Left ventricle myocardium inferior (tissue), 1 donor: ENCODE measurements at regions not wholly inside any gene's neighbourhood (a gene's known extent, or its start where the extent isn't known, plus 50 kb on each side); places are given as distances from the start of the nearest gene placed in this dataset.

ENCODE experiments used
- DNase-seq: peaks from one replicate; pipeline ENCODE4 v3.0.0-alpha.2; 2020
- H3K27ac ChIP-seq: fragments of 200-600 bp; replicated peaks from 2 replicates; pipeline ENCODE4 v1.8.0; 2021
- H3K27me3 ChIP-seq: fragments of 200-600 bp; 2 replicates; pipeline ENCODE4 v1.8.0; 2021; ENCODE audit warnings: low read depth
- H3K36me3 ChIP-seq: fragments of 200-600 bp; 2 replicates; pipeline ENCODE4 v1.8.0; 2021
- H3K4me1 ChIP-seq: fragments of 200-600 bp; 2 replicates; pipeline ENCODE4 v1.8.0; 2021
- H3K4me3 ChIP-seq: fragments of 200-600 bp; 2 replicates; pipeline ENCODE4 v1.8.0; 2021; ENCODE audit warnings: mild to moderate bottlenecking, moderate library complexity
- H3K9me3 ChIP-seq: fragments of 200-600 bp; replicated peaks from 2 replicates; pipeline ENCODE4 v1.8.0; 2021
- intact Hi-C: fragments of 100-400 bp; cut with micrococcal nuclease; formaldehyde crosslinking; loops from one replicate; pipeline ENCODE4 v1.11.0; 2022
- TF ChIP-seq, protein P1 (sequence below): fragments of 200-600 bp; IDR thresholded peaks from 2 replicates; pipeline ENCODE4 v1.8.0; 2021; ENCODE audit warnings: antibody characterized with exemption, mild to moderate bottlenecking, borderline replicate concordance
- donor health status: DM: no; HTN: yes; CAD: no; lungs with severe emphysema.

DNA sequence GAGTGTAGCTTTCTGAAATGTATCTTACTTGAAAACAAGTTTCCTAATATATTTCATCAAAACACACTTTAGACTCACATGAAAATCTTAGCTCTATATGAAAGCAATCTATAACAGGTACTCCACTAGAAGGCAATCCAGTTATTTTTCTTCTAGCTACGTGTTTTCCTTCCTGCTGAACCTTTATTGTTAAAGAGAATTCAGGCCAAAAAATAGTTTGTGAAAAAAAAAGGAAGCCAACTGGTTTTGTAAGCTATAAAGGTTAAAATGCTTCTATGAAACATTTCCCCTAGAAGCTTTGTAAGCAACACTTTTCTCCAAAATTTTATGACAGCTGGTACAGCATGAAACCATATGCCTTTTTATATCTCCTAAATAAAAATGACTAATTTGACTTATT, 304.7 kb upstream of the DIAPH2 start:
- Histone ChIP-seq H3K36me3 (no peaks in the 10 kb centered on the region), H3K9me3 (no peaks in the 10 kb centered on the region), H3K4me3 (no peak overlapping the region), H3K4me1 (no peaks in the 10 kb centered on the region), H3K27me3 (no peaks in the 10 kb centered on the region), H3K27ac (no peak overlapping the region)
- TF ChIP-seq, protein P1, sequence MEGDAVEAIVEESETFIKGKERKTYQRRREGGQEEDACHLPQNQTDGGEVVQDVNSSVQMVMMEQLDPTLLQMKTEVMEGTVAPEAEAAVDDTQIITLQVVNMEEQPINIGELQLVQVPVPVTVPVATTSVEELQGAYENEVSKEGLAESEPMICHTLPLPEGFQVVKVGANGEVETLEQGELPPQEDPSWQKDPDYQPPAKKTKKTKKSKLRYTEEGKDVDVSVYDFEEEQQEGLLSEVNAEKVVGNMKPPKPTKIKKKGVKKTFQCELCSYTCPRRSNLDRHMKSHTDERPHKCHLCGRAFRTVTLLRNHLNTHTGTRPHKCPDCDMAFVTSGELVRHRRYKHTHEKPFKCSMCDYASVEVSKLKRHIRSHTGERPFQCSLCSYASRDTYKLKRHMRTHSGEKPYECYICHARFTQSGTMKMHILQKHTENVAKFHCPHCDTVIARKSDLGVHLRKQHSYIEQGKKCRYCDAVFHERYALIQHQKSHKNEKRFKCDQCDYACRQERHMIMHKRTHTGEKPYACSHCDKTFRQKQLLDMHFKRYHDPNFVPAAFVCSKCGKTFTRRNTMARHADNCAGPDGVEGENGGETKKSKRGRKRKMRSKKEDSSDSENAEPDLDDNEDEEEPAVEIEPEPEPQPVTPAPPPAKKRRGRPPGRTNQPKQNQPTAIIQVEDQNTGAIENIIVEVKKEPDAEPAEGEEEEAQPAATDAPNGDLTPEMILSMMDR, result no peak
- no peak for DNase-seq
- intact Hi-C loops, result no loop called here

DNA sequence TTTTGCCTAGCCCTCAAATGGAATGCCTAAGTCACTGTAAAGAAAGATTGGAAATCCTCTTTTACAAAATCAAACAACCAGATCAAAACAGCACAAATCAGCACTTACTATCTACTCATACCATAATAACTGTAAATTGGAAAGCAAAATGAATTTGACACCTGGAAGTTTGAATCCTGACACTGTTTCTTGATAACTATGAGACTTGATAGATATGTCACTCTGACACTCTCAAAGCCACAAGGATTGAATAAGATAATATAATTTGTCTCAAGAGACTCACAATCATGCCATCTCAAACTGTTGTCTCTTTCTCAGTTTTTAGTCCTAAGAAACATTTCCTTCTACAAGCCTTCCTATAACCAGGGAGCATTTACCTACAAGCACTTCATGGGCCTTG, 302.6 kb upstream of the DIAPH2 start:
- Histone ChIP-seq H3K27ac (no peak overlapping the region), H3K9me3 (no peaks in the 10 kb centered on the region), H3K4me1 (no peaks in the 10 kb centered on the region), H3K27me3 (no peaks in the 10 kb centered on the region), H3K4me3 (no peak overlapping the region), H3K36me3 (no peaks in the 10 kb centered on the region)
- DNase-seq, result no peak
- intact Hi-C loops, result no loop called here
- TF ChIP-seq, protein P1, result no peak

DNA sequence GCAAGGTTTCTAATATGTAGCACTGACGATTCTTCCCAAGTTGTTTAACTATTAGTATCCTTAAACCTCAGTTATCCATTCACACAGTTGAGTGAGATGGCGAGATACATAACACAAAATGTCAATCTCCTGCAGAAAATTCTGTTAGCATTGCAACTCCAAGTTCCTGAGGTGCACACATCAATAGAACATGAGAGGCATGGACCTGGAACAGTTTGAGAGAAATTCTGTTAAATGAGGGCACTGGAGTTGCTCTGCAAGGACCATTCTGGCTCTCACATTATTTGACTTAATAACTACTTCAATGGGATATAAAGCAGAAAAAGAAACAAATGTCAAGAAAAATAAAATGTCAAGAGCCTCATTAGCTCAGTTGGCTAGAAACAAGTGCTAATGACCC, 301.2 kb upstream of the DIAPH2 start:
- TF ChIP-seq, protein P1, result no peak
- no peaks in the 10 kb centered on the region for H3K36me3 ChIP-seq
- H3K9me3 ChIP-seq, result no peaks in the 10 kb centered on the region
- no peak for DNase-seq
- H3K27me3 ChIP-seq, result no peaks in the 10 kb centered on the region
- no peak overlapping the region for H3K4me3 ChIP-seq
- H3K27ac ChIP-seq, result no peak overlapping the region
- no peaks in the 10 kb centered on the region for H3K4me1 ChIP-seq
- intact Hi-C loops, result no loop called here

DNA sequence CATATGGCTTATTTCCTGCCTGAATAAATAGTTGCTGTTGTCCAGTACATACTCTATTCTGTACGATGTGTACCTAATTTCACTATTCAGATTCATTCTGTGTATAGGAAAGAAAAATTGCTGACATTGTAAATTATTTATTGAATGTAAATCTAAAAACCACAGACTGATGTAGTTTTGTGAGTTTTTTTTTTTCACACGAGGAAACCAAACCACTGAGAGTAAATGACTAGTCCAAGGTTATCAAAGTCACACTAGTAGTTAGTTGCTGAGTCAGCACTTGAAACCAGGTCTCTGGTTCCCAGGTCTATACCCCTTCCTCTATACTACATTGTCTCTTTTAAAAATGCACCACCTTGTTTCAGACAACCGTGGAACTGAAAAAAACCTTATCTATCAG, 298.3 kb upstream of the DIAPH2 start:
- intact Hi-C loops, result no loop called here
- Histone ChIP-seq H3K27ac (no peak overlapping the region), H3K9me3 (no peaks in the 10 kb centered on the region), H3K4me1 (no peaks in the 10 kb centered on the region), H3K27me3 (no peaks in the 10 kb centered on the region), H3K4me3 (no peak overlapping the region), H3K36me3 (no peaks in the 10 kb centered on the region)
- TF ChIP-seq, protein P1, result no peak
- DNase-seq, result no peak

DNA sequence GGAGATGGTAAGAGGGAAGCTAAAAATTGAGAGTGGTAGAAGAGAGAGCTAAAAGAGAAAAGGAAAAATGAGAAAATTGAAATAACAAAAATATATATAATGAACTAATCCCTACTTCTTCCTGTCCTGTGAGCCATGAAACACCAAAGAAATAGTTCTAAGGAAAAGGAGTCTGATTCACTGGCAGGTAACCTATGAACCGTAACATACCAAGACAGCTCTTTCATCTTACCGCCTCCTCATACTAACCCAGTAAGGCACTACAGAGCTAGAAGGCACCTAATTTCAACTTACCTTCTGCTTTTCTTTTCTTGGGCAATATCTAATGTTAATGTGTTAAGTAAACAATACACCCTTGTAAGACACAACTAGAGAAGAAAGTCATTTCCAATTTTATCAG, 297.7 kb upstream of the DIAPH2 start:
- Histone ChIP-seq H3K27me3 (no peaks in the 10 kb centered on the region), H3K4me3 (no peak overlapping the region), H3K9me3 (no peaks in the 10 kb centered on the region), H3K27ac (no peak overlapping the region), H3K36me3 (no peaks in the 10 kb centered on the region), H3K4me1 (no peaks in the 10 kb centered on the region)
- intact Hi-C loops, result no loop called here
- TF ChIP-seq, protein P1, result no peak
- DNase-seq, result no peak

DNA sequence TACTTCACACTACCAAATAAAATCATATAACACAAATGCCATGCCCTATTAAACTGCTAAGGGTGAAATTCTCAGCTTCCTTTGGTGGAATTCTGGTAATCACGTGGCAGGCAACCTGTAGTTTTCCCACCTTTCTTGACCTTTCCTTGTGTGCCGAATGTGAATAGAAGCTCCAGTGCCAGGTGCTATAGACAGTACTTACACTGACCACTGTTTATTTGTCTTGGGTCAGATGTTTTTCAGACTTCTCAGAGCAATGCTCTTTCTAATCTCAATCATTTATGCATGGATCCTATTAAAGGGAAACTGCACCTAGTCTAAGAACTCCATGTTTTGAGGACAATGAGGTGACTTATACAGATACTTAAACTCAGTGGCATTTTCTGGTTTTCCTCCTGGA, 296.8 kb upstream of the DIAPH2 start:
- Histone ChIP-seq H3K36me3 (no peaks in the 10 kb centered on the region), H3K4me3 (no peak overlapping the region), H3K27ac (no peak overlapping the region), H3K4me1 (no peaks in the 10 kb centered on the region), H3K27me3 (no peaks in the 10 kb centered on the region), H3K9me3 (no peaks in the 10 kb centered on the region)
- intact Hi-C loops, result no loop called here
- TF ChIP-seq, protein P1, result no peak
- DNase-seq, result no peak
